Fibroblast of lung (primary cell): ENCODE measurements at regions not wholly inside any gene's neighbourhood (a gene's known extent, or its start where the extent isn't known, plus 50 kb on each side); places are given as distances from the start of the nearest gene placed in this dataset.

Source experiments
- DNase-seq, 2 donors: peaks; one replicate each; pipeline versions ENCODE4 v3.0.0 to v3.0.0-alpha.2; 2010; ENCODE audit warnings: low read depth in 2 of 2
- H2AFZ ChIP-seq: 2 replicates; pipeline ENCODE4 v1.5.1; 2012; ENCODE audit warnings: low read length, control low read depth, inconsistent platforms
- H3K27ac ChIP-seq: 2 replicates; pipeline ENCODE4 v1.5.1; 2011; ENCODE audit warnings: low read length, control low read depth; ENCODE audit not compliant: insufficient read depth
- H3K27me3 ChIP-seq: 2 replicates; pipeline ENCODE4 v1.5.1; 2011; ENCODE audit warnings: mild to moderate bottlenecking, low read length; ENCODE audit not compliant: control insufficient read depth, insufficient read depth
- H3K36me3 ChIP-seq: 2 replicates; pipeline ENCODE4 v1.5.1; 2011; ENCODE audit warnings: low read length; ENCODE audit not compliant: control insufficient read depth, insufficient read depth
- H3K4me1 ChIP-seq: 2 replicates; pipeline ENCODE4 v1.5.1; 2011; ENCODE audit warnings: low read length; ENCODE audit not compliant: control insufficient read depth, insufficient read depth; ENCODE audit errors: extremely low read depth
- H3K4me2 ChIP-seq: 2 replicates; pipeline ENCODE4 v1.5.1; 2011; ENCODE audit warnings: low read length, control low read depth; ENCODE audit not compliant: insufficient read depth; ENCODE audit errors: extremely low read depth
- H3K4me3 ChIP-seq, 4 experiments: fragments of 200-600 bp in 1 of 4; sonication (generic) in 1 of 4; replicated peaks in 1 of 4; 2 replicates each; pipeline ENCODE4 v1.5.1; 2011 to 2016; ENCODE audit warnings: low read length in 4 of 4, low read depth in 3 of 4, mild to moderate bottlenecking in 3 of 4, control low read depth in 2 of 4, inconsistent platforms in 1 of 4, mixed read lengths in 1 of 4; ENCODE audit not compliant: insufficient read depth in 1 of 4; ENCODE audit errors: control extremely low read depth in 1 of 4
- H3K79me2 ChIP-seq: 2 replicates; pipeline ENCODE4 v1.5.1; 2012; ENCODE audit warnings: mild to moderate bottlenecking, low read length, inconsistent platforms; ENCODE audit not compliant: control insufficient read depth, insufficient read depth
- H3K9ac ChIP-seq: 2 replicates; pipeline ENCODE4 v1.5.1; 2011; ENCODE audit warnings: mild to moderate bottlenecking, low read length, control low read depth; ENCODE audit not compliant: insufficient read depth
- H3K9me3 ChIP-seq: 2 replicates; pipeline ENCODE4 v1.5.1; 2012; ENCODE audit warnings: low read depth, low read length; ENCODE audit not compliant: control insufficient read depth, insufficient read depth
- H4K20me1 ChIP-seq: 2 replicates; pipeline ENCODE4 v1.5.1; 2011; ENCODE audit warnings: low read length; ENCODE audit not compliant: control insufficient read depth, insufficient read depth; ENCODE audit errors: extremely low read depth
- CTCF ChIP-seq, 2 donors: IDR thresholded peaks in 1 of 2; conservative IDR thresholded peaks in 1 of 2; 1 replicate in 1 of 2; 2 replicates in 1 of 2; pipeline ENCODE4 v1.5.1; 2011 to 2012; ENCODE audit warnings: low read length in 2 of 2, control low read depth in 1 of 2, inconsistent platforms in 1 of 2, low read depth in 1 of 2, mild to moderate bottlenecking in 1 of 2
- EZH2 ChIP-seq: IDR thresholded peaks from 2 replicates; pipeline ENCODE4 v1.5.1; 2012; ENCODE audit warnings: low read length, control low read depth, mild to moderate bottlenecking; ENCODE audit errors: missing control alignments

- Histone ChIP-seq H3K4me1 (no peaks in the 10 kb centered on the region), H3K27me3 (no peaks in the 10 kb centered on the region), H4K20me1 (no peaks in the 10 kb centered on the region), H3K27ac (no peak overlapping the region), H3K9ac (no peak overlapping the region), H3K36me3 (no peaks in the 10 kb centered on the region), H2AFZ (no peak overlapping the region), H3K9me3 (no peaks in the 10 kb centered on the region), H3K79me2 (no peaks in the 10 kb centered on the region), H3K4me3 (no peak overlapping the region), H3K4me2 (no peak overlapping the region)
- TF ChIP-seq EZH2 = no peak
- no peak for TF ChIP-seq CTCF (conservative IDR thresholded peaks at IDR 0.05 in 1 of 2, IDR thresholded peaks at IDR 0.05 in 1 of 2; ENCODE audit: low read depth in 1 of 2, low read length in 2 of 2)
- DNase-seq = no peak
Observed at GRCh38 chr9:115864581-115864980, 289.0 kb upstream of the PAPPA start.

DNA sequence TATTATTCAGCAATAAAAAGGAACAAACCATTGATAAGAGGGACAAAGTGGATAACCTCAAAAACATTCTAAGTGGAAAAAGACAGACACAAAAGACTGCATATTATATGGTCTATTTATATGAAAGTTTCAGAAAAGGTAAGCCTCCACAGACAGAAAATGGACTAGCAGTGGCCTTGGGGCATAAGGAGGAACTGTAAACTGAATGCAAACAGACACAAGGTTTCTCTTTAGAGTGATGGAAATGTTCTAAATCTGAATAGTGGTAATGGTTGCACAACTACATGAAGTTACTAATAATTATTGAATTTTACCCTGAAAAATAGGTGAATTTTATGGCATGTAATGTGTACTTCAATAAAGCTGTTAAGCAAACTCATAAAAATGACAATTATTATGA, 286.3 kb upstream of the PAPPA start:
- H3K9ac ChIP-seq = no peak overlapping the region
- no peaks in the 10 kb centered on the region for H4K20me1 ChIP-seq
- no peak overlapping the region for H3K27ac ChIP-seq
- no peak overlapping the region for H3K4me2 ChIP-seq
- no peaks in the 10 kb centered on the region for H3K36me3 ChIP-seq
- no peaks in the 10 kb centered on the region for H3K4me1 ChIP-seq
- TF ChIP-seq CTCF (conservative IDR thresholded peaks at IDR 0.05 in 1 of 2, IDR thresholded peaks at IDR 0.05 in 1 of 2; ENCODE audit: low read depth in 1 of 2, low read length in 2 of 2) (no peak), EZH2 (no peak)
- no peak overlapping the region for H2AFZ ChIP-seq
- H3K27me3 ChIP-seq = no peaks in the 10 kb centered on the region
- no peak for DNase-seq
- H3K79me2 ChIP-seq = no peaks in the 10 kb centered on the region
- no peaks in the 10 kb centered on the region for H3K9me3 ChIP-seq
- H3K4me3 ChIP-seq = no peak overlapping the region

- H3K9ac ChIP-seq = no peak overlapping the region
- DNase-seq = no peak
- no peaks in the 10 kb centered on the region for H4K20me1 ChIP-seq
- H3K4me3 ChIP-seq = no peak overlapping the region
- H3K4me1 ChIP-seq = no peaks in the 10 kb centered on the region
- no peaks in the 10 kb centered on the region for H3K36me3 ChIP-seq
- H3K27me3 ChIP-seq = no peaks in the 10 kb centered on the region
- no peaks in the 10 kb centered on the region for H3K79me2 ChIP-seq
- TF ChIP-seq CTCF (conservative IDR thresholded peaks at IDR 0.05 in 1 of 2, IDR thresholded peaks at IDR 0.05 in 1 of 2; ENCODE audit: low read depth in 1 of 2, low read length in 2 of 2) (no peak), EZH2 (no peak)
- no peaks in the 10 kb centered on the region for H3K9me3 ChIP-seq
- no peak overlapping the region for H3K4me2 ChIP-seq
- no peak overlapping the region for H3K27ac ChIP-seq
- no peak overlapping the region for H2AFZ ChIP-seq
Observed at GRCh38 chr9:115877852-115878438, 275.6 kb upstream of the PAPPA start.
